Panc1 (cell line): ENCODE measurements at regions not wholly inside any gene's neighbourhood (a gene's known extent, or its start where the extent isn't known, plus 50 kb on each side); places are given as distances from the start of the nearest gene placed in this dataset.

Experiments used
- CTCF ChIP-seq: fragments of 450-650 bp; IDR thresholded peaks from 2 replicates; pipeline ENCODE4 v1.5.1; 2017; ENCODE audit warnings: mild to moderate bottlenecking
- POLR2AphosphoS5 ChIP-seq: IDR thresholded peaks from 2 replicates; pipeline ENCODE4 v1.6.1; 2012; ENCODE audit warnings: mild to moderate bottlenecking, low read depth, low read length, moderate library complexity
- REST ChIP-seq, 2 experiments: IDR thresholded peaks; 2 replicates each; pipeline ENCODE4 v1.6.1; 2011 to 2012; ENCODE audit warnings: low read depth in 2 of 2, control low read depth in 1 of 2, low read length in 1 of 2, mild to moderate bottlenecking in 1 of 2, moderate library complexity in 1 of 2; ENCODE audit not compliant: insufficient read depth in 1 of 2
- SIN3A ChIP-seq: IDR thresholded peaks from 2 replicates; pipeline ENCODE4 v1.6.1; 2012; ENCODE audit warnings: low read depth, mild to moderate bottlenecking, low read length, moderate library complexity, borderline replicate concordance; ENCODE audit not compliant: insufficient read depth
- TCF7L2 ChIP-seq: IDR thresholded peaks from 2 replicates; pipeline ENCODE4 v1.6.1; 2011; ENCODE audit warnings: mild to moderate bottlenecking, low read depth, low read length, inconsistent platforms

- TF ChIP-seq CTCF (no peak), TCF7L2 (no peak), REST (IDR thresholded peaks at IDR 0.05; ENCODE audit: insufficient read depth in 1 of 2, low read depth in 2 of 2, low read length in 1 of 2) (no peak), POLR2AphosphoS5 (no peak), SIN3A (no peak)
Observed at GRCh38 chr17:72422204-72422504, 301.3 kb downstream of the SOX9 start.
